ENCODE measurements at regions not wholly inside any gene's neighbourhood (a gene's known extent, or its start where the extent isn't known, plus 50 kb on each side); places are given as distances from the start of the nearest gene placed in this dataset.

GRCh38 chr3:95971573-95971972 is 842.8 kb upstream of the EPHA6 start:
- Histone ChIP-seq H4K20me1 (ENCODE audit: insufficient read depth) (no peaks in the 10 kb centered on the region; the same call in 1 of the 2 replicates), H3K9ac (ENCODE audit: low read length) (no peak overlapping the region), H3K4me2 (ENCODE audit: low read length) (no peak overlapping the region), H3K9me3 (ENCODE audit: control insufficient read depth in 1 of 2, insufficient read depth in 1 of 2, low read depth in 1 of 2, low read length in 2 of 2) (peaks cover 0 to 4% of the 10 kb centered on the region in 2 experiments; a peak in 2 of 4 replicates), H2AFZ (ENCODE audit: low read depth, low read length, poor library complexity, severe bottlenecking) (no peak overlapping the region), H3K27ac (ENCODE audit: low read depth, low read length) (no peak overlapping the region), H3K79me2 (ENCODE audit: insufficient read depth, low read length) (no peaks in the 10 kb centered on the region), H3K36me3 (ENCODE audit: control insufficient read depth in 1 of 2, insufficient read depth in 2 of 2, low read length in 2 of 2) (no peaks in the 10 kb centered on the region), H3K9me2 (ENCODE audit: insufficient read depth) (no peaks in the 10 kb centered on the region), H3K4me1 (ENCODE audit: control insufficient read depth in 1 of 2, insufficient read depth in 2 of 2, low read length in 2 of 2) (no peaks in the 10 kb centered on the region), H3K4me3 (replicated peaks in 1 of 2; ENCODE audit: low read depth in 1 of 2, low read length in 2 of 2) (no peak overlapping the region), H3K27me3 (ENCODE audit: insufficient read depth, low read length) (no peaks in the 10 kb centered on the region)
- TF ChIP-seq YY1 (IDR thresholded peaks at IDR 0.05; ENCODE audit: extremely low read depth, insufficient replicate concordance, low read depth, low read length), result no peak
- TF ChIP-seq TCF7L2 (IDR thresholded peaks at IDR 0.05; ENCODE audit: borderline replicate concordance, extremely low read depth, insufficient read depth, insufficient read length), result no peak
- TF ChIP-seq JUND (IDR thresholded peaks at IDR 0.05), result no peak
- no peak for TF ChIP-seq ZNF274 (IDR thresholded peaks at IDR 0.05; ENCODE audit: low read depth, low read length)
- no peak for TF ChIP-seq FOSL1 (IDR thresholded peaks at IDR 0.05; ENCODE audit: low read depth)
- no peak for TF ChIP-seq SIN3A (IDR thresholded peaks at IDR 0.05; ENCODE audit: low read depth)
- intact Hi-C loops (cut with micrococcal nuclease), result no loop called here
- ATAC-seq (no peak), DNase-seq (ENCODE audit: low read depth, low spot score) (no peak)
- BruUV-seq (replicated peaks), result no TSS peak
- ChIA-PET CTCF (no interaction called here), RAD21 (ENCODE audit: low non-redundant PET in 1 of 2, low total read pairs in 2 of 2, uncharacterized antibody in 2 of 2, unreplicated experiment in 2 of 2) (no interaction called here), POLR2A (no interaction called here)

- ChIA-PET POLR2A (no interaction called here), RAD21 (ENCODE audit: low non-redundant PET in 1 of 2, low total read pairs in 2 of 2, uncharacterized antibody in 2 of 2, unreplicated experiment in 2 of 2) (no interaction called here), CTCF (no interaction called here)
- DNase-seq (ENCODE audit: low read depth, low spot score) (no peak), ATAC-seq (no peak)
- H3K9me3 ChIP-seq (ENCODE audit: control insufficient read depth in 1 of 2, insufficient read depth in 1 of 2, low read depth in 1 of 2, low read length in 2 of 2), result peaks cover 9 to 18% of the 10 kb centered on the region in 2 experiments; a peak in 2 of 4 replicates
- H2AFZ ChIP-seq (ENCODE audit: low read depth, low read length, poor library complexity, severe bottlenecking), result no peak overlapping the region
- no TSS peak for BruUV-seq (replicated peaks)
- TF ChIP-seq REST (IDR thresholded peaks at IDR 0.05; ENCODE audit: low read depth) (no peak), SP1 (IDR thresholded peaks at IDR 0.05; ENCODE audit: low read depth) (no peak), MAX (IDR thresholded peaks at IDR 0.05) (no peak), EZH2 (IDR thresholded peaks at IDR 0.05) (no peak), YY1 (IDR thresholded peaks at IDR 0.05; ENCODE audit: extremely low read depth, insufficient replicate concordance, low read depth, low read length) (no peak), EZH2phosphoT487 (IDR thresholded peaks at IDR 0.05; ENCODE audit: borderline replicate concordance) (no peak), FOSL1 (IDR thresholded peaks at IDR 0.05; ENCODE audit: low read depth) (no peak), TCF7L2 (IDR thresholded peaks at IDR 0.05; ENCODE audit: borderline replicate concordance, extremely low read depth, insufficient read depth, insufficient read length) (no peak), POLR2AphosphoS5 (IDR thresholded peaks at IDR 0.05; ENCODE audit: low read depth, low read length) (no peak), ATF3 (IDR thresholded peaks at IDR 0.05) (no peak)
- no peak overlapping the region for H3K4me2 ChIP-seq (ENCODE audit: low read length)
- H3K9ac ChIP-seq (ENCODE audit: low read length), result no peak overlapping the region
- H4K20me1 ChIP-seq (ENCODE audit: insufficient read depth), result no peaks in the 10 kb centered on the region
- no peaks in the 10 kb centered on the region for H3K9me2 ChIP-seq (ENCODE audit: insufficient read depth)
- H3K27ac ChIP-seq (ENCODE audit: low read depth, low read length), result no peak overlapping the region
- H3K36me3 ChIP-seq (ENCODE audit: control insufficient read depth in 1 of 2, insufficient read depth in 2 of 2, low read length in 2 of 2), result no peaks in the 10 kb centered on the region
- H3K27me3 ChIP-seq (ENCODE audit: insufficient read depth, low read length), result no peaks in the 10 kb centered on the region
- H3K4me1 ChIP-seq (ENCODE audit: control insufficient read depth in 1 of 2, insufficient read depth in 2 of 2, low read length in 2 of 2), result no peaks in the 10 kb centered on the region
- intact Hi-C loops (cut with micrococcal nuclease), result no loop called here
- H3K79me2 ChIP-seq (ENCODE audit: insufficient read depth, low read length), result no peaks in the 10 kb centered on the region
- H3K4me3 ChIP-seq (replicated peaks in 1 of 2; ENCODE audit: low read depth in 1 of 2, low read length in 2 of 2), result no peak overlapping the region
These were observed 820.1 kb upstream of the EPHA6 start for GRCh38 chr3:95994338-95994737.
